Fibroblast of lung (primary cell): ENCODE measurements at regions not wholly inside any gene's neighbourhood (a gene's known extent, or its start where the extent isn't known, plus 50 kb on each side); places are given as distances from the start of the nearest gene placed in this dataset.

Source experiments
- EZH2 ChIP-seq: IDR thresholded peaks from 2 replicates; pipeline ENCODE4 v1.5.1; 2012; ENCODE audit warnings: low read length, control low read depth, mild to moderate bottlenecking; ENCODE audit errors: missing control alignments
- TF ChIP-seq, protein P1 (sequence below), 2 donors: IDR thresholded peaks in 1 of 2; conservative IDR thresholded peaks in 1 of 2; 1 replicate in 1 of 2; 2 replicates in 1 of 2; pipeline ENCODE4 v1.5.1; 2011 to 2012; ENCODE audit warnings: low read length in 2 of 2, control low read depth in 1 of 2, inconsistent platforms in 1 of 2, low read depth in 1 of 2, mild to moderate bottlenecking in 1 of 2

GRCh38 chr18:40096675-40097074 is 1858.4 kb upstream of the PIK3C3 start:
- TF ChIP-seq, protein P1, sequence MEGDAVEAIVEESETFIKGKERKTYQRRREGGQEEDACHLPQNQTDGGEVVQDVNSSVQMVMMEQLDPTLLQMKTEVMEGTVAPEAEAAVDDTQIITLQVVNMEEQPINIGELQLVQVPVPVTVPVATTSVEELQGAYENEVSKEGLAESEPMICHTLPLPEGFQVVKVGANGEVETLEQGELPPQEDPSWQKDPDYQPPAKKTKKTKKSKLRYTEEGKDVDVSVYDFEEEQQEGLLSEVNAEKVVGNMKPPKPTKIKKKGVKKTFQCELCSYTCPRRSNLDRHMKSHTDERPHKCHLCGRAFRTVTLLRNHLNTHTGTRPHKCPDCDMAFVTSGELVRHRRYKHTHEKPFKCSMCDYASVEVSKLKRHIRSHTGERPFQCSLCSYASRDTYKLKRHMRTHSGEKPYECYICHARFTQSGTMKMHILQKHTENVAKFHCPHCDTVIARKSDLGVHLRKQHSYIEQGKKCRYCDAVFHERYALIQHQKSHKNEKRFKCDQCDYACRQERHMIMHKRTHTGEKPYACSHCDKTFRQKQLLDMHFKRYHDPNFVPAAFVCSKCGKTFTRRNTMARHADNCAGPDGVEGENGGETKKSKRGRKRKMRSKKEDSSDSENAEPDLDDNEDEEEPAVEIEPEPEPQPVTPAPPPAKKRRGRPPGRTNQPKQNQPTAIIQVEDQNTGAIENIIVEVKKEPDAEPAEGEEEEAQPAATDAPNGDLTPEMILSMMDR (conservative IDR thresholded peaks at IDR 0.05 in 1 of 2, IDR thresholded peaks at IDR 0.05 in 1 of 2; ENCODE audit: low read depth in 1 of 2, low read length in 2 of 2) = no peak
- no peak for TF ChIP-seq EZH2
